ENCODE measurements at regions not wholly inside any gene's neighbourhood (a gene's known extent, or its start where the extent isn't known, plus 50 kb on each side); places are given as distances from the start of the nearest gene placed in this dataset.
"Not testable (repeated sequence)": the region's sequence is repeated elsewhere in the genome, so short reads cannot be mapped to it uniquely, and the experiment has no call there.

DNA sequence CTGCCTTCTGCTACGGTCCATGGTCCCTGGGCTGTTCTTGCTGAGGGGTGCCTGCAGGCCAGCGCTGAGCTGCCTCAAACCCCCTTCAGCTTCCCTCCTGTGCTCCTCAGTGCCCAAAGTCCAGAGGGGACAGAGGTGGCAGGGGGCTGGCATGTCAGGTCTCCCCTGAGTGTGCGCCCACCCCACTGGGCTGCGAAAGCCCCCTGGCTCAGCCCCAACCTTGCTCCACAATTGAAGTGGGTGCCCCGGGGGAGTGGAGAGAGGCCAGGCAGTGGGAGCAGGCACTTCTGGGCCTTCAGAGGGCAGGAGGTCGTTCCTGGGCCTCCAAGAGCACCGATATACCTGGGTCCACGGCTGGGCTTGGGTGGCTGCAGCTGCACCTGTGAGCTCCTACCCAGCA lies 548.7 kb upstream of the FAM98A start:
- Histone ChIP-seq H3K4me3 (replicated peaks; ENCODE audit: low read depth, low read length) (no peak overlapping the region), H3K36me3 (ENCODE audit: control insufficient read depth, insufficient read depth, low read length) (no peaks in the 10 kb centered on the region), H3K27me3 (replicated peaks; ENCODE audit: control insufficient read depth, insufficient read depth, low read length) (no peaks in the 10 kb centered on the region)
- TF ChIP-seq, protein P1, sequence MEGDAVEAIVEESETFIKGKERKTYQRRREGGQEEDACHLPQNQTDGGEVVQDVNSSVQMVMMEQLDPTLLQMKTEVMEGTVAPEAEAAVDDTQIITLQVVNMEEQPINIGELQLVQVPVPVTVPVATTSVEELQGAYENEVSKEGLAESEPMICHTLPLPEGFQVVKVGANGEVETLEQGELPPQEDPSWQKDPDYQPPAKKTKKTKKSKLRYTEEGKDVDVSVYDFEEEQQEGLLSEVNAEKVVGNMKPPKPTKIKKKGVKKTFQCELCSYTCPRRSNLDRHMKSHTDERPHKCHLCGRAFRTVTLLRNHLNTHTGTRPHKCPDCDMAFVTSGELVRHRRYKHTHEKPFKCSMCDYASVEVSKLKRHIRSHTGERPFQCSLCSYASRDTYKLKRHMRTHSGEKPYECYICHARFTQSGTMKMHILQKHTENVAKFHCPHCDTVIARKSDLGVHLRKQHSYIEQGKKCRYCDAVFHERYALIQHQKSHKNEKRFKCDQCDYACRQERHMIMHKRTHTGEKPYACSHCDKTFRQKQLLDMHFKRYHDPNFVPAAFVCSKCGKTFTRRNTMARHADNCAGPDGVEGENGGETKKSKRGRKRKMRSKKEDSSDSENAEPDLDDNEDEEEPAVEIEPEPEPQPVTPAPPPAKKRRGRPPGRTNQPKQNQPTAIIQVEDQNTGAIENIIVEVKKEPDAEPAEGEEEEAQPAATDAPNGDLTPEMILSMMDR (IDR thresholded peaks at IDR 0.05; ENCODE audit: insufficient read depth, low read length, poor library complexity, severe bottlenecking), result no peak
- no peak for DNase-seq (ENCODE audit: extremely low read depth, insufficient read length)

DNA sequence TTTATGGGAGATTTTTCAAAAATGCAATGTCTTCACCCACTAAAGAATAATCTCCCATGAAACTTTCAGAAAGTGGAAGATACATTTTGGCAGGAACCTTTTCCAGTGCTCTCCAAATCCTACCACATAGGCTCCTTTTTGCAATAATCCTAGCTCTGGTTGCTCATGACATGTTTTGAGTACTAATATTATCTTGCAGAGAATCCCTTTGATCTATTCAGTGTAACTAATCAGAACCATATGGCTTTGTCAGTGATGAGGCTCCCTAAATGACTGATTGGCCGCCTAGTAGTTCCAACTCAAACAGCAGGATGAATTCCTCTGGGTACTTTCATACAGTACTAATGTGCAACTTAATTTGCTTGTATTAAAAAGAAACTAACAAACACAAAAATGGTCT lies 544.0 kb upstream of the FAM98A start:
- Histone ChIP-seq H3K4me3 (replicated peaks; ENCODE audit: low read depth, low read length) (no peak overlapping the region), H3K36me3 (ENCODE audit: control insufficient read depth, insufficient read depth, low read length) (no peaks in the 10 kb centered on the region), H3K27me3 (replicated peaks; ENCODE audit: control insufficient read depth, insufficient read depth, low read length) (no peaks in the 10 kb centered on the region)
- no peak for DNase-seq (ENCODE audit: extremely low read depth, insufficient read length)
- TF ChIP-seq, protein P1 (IDR thresholded peaks at IDR 0.05; ENCODE audit: insufficient read depth, low read length, poor library complexity, severe bottlenecking), result no peak

DNA sequence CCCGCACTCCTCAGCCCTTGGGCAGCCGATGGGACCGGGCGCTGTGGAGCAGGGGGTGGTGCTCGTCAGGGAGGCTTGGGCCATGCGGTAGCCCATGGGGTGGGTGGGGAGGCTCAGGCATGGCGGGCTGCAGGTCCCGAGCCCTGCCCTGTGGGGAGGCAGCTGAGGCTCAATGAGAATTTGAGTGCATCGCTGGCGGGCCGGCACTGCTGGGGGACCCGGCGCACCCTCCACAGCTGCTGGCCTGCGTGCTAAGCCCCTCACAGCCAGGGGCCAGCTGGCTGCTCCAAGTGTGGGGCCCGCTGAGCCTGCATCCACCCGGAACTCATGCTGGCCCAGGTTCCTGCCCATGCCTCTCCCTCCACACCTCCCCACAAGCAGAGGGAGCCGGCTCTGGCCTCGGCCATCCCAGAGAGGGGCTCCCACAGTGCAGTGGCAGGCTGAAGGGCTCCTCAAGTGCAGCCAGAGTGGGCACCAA lies 543.5 kb upstream of the FAM98A start:
- not testable (repeated sequence) for H3K27me3 ChIP-seq (replicated peaks; ENCODE audit: control insufficient read depth, insufficient read depth, low read length); H3K36me3 ChIP-seq (ENCODE audit: control insufficient read depth, insufficient read depth, low read length); H3K4me3 ChIP-seq (replicated peaks; ENCODE audit: low read depth, low read length); DNase-seq (ENCODE audit: extremely low read depth, insufficient read length)

DNA sequence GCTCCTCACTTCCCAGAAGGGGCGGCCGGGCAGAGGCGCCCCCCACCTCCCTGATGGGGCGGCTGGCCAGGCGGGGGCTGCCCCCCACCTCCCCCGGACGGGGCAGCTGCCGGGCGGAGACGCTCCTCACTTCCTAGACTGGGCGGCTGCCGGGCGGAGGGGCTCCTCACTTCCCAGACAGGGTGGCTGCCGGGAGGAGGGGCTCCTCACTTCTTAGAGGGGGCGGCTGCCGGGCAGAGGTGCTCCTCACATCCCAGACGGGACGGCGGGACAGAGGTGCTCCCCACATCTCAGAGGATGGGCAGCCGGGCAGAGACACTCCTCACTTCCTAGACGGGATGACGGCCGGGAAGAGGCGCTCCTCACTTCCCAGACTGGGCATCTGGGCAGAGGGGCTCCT lies 534.0 kb upstream of the FAM98A start:
- not testable (repeated sequence) for DNase-seq (ENCODE audit: extremely low read depth, insufficient read length); H3K4me3 ChIP-seq (replicated peaks; ENCODE audit: low read depth, low read length); H3K36me3 ChIP-seq (ENCODE audit: control insufficient read depth, insufficient read depth, low read length)

DNA sequence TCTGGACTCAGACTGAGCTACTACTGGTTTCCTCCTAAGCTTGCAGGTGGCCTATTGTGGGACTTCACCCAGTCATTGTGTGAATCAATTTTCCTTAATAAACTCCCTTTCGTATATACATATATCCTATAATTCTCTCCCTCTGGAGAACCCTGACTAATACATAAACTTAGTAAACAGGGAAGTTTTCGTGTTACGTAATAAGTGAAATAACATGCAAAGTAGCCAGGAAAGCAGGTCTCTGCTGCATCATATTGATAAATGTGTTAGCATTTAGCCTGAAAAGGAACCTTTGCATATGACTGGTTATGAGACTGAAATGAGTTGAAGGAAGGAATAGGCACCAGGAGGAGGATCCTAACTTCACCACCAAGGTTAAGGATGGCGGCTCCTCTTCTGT lies 527.2 kb upstream of the FAM98A start:
- H3K27me3 ChIP-seq (replicated peaks; ENCODE audit: control insufficient read depth, insufficient read depth, low read length), result no peaks in the 10 kb centered on the region
- H3K36me3 ChIP-seq (ENCODE audit: control insufficient read depth, insufficient read depth, low read length), result no peaks in the 10 kb centered on the region
- TF ChIP-seq, protein P1 (IDR thresholded peaks at IDR 0.05; ENCODE audit: insufficient read depth, low read length, poor library complexity, severe bottlenecking), result no peak
- H3K4me3 ChIP-seq (replicated peaks; ENCODE audit: low read depth, low read length), result no peak overlapping the region
- DNase-seq (ENCODE audit: extremely low read depth, insufficient read length), result no peak

More for the DNA sequence above, 534.0 kb upstream of the FAM98A start:
- H3K27me3 ChIP-seq (replicated peaks; ENCODE audit: control insufficient read depth, insufficient read depth, low read length), result not testable (repeated sequence)

DNA sequence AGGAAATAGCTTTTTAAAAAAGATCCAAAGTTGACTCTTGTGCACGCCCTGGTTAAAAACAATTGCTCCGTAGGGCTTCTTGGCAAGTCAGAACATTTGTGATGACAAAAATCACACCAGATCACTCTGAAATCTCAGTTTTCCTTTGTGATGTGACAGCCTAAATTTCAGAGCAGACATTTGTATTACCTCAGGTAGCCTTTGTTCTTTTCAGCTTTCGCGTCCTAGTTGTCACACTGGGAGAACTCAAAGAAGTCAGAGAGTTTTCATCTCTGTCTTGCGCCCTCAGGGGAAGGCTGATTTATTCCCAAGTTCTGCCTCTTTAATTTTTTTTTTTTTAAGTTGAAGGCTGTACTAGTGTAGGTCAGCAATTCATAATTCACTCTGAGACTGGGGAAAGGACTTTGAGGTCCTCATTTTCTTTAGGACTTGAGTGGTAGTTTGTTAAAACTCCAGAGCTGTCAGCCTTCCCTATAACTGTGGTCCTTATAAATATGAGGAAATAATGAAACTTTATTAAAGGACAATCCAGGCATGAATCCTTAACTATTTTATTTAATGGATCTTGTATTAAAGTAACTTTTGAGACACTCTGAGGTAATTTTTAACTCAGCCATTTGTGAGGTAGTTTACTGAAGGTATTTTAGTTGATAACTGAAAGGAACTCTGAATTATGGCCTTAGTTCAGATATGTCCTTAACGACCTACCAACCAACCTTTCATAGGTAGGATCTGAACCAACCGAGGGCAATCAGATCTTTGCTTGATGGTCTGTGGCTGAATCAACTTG lies 525.1 kb upstream of the FAM98A start:
- Histone ChIP-seq H3K27me3 (replicated peaks; ENCODE audit: control insufficient read depth, insufficient read depth, low read length) (no peaks in the 10 kb centered on the region), H3K36me3 (ENCODE audit: control insufficient read depth, insufficient read depth, low read length) (no peaks in the 10 kb centered on the region), H3K4me3 (replicated peaks; ENCODE audit: low read depth, low read length) (no peak overlapping the region)
- no peak for DNase-seq (ENCODE audit: extremely low read depth, insufficient read length)
- TF ChIP-seq, protein P1 (IDR thresholded peaks at IDR 0.05; ENCODE audit: insufficient read depth, low read length, poor library complexity, severe bottlenecking), result no peak

Measured in GM06990 (cell line).